HL-60 (cell line): ENCODE measurements at regions not wholly inside any gene's neighbourhood (a gene's known extent, or its start where the extent isn't known, plus 50 kb on each side); places are given as distances from the start of the nearest gene placed in this dataset.
"Not testable (repeated sequence)": the region's sequence is repeated elsewhere in the genome, so short reads cannot be mapped to it uniquely, and the experiment has no call there.

Experiments
- DNase-seq, 2 experiments: peaks; one replicate each; pipeline ENCODE4 v3.0.0-alpha.2; 2010 to 2020; ENCODE audit warnings: low read depth in 1 of 2, low spot score in 1 of 2
- H3K27ac ChIP-seq: fragments of 250-450 bp; sonication (Bioruptor Pico); replicated peaks from 2 replicates; pipeline ENCODE4 v1.5.1; 2020; ENCODE audit warnings: mild to moderate bottlenecking, moderate library complexity
- H3K27me3 ChIP-seq: fragments of 250-450 bp; sonication (Bioruptor Pico); 2 replicates; pipeline ENCODE4 v1.5.1; 2021; ENCODE audit warnings: mild to moderate bottlenecking, moderate library complexity; ENCODE audit not compliant: insufficient read depth, poor library complexity, severe bottlenecking
- H3K4me3 ChIP-seq: replicated peaks from 2 replicates; pipeline ENCODE4 v1.5.1; 2011; ENCODE audit warnings: mild to moderate bottlenecking, control low read depth, low read length; ENCODE audit not compliant: insufficient read depth
- GABPA ChIP-seq: IDR thresholded peaks from 2 replicates; pipeline ENCODE4 v1.6.1; 2012; ENCODE audit warnings: low read depth
- POLR2AphosphoS5 ChIP-seq: IDR thresholded peaks from 2 replicates; pipeline ENCODE4 v1.6.1; 2012; ENCODE audit warnings: low read depth
- SPI1 ChIP-seq: IDR thresholded peaks from 2 replicates; pipeline ENCODE4 v1.6.1; 2012; ENCODE audit warnings: low read depth, mild to moderate bottlenecking, borderline replicate concordance
- TF ChIP-seq, protein P1 (sequence below): IDR thresholded peaks from 2 replicates; pipeline ENCODE4 v1.6.1; 2012; ENCODE audit warnings: low read depth; ENCODE audit not compliant: insufficient replicate concordance
- TF ChIP-seq, protein P2 (sequence below): IDR thresholded peaks from one replicate; pipeline ENCODE4 v1.5.1; 2011; ENCODE audit warnings: low read length, control low read depth, inconsistent platforms; ENCODE audit not compliant: insufficient read depth

DNA sequence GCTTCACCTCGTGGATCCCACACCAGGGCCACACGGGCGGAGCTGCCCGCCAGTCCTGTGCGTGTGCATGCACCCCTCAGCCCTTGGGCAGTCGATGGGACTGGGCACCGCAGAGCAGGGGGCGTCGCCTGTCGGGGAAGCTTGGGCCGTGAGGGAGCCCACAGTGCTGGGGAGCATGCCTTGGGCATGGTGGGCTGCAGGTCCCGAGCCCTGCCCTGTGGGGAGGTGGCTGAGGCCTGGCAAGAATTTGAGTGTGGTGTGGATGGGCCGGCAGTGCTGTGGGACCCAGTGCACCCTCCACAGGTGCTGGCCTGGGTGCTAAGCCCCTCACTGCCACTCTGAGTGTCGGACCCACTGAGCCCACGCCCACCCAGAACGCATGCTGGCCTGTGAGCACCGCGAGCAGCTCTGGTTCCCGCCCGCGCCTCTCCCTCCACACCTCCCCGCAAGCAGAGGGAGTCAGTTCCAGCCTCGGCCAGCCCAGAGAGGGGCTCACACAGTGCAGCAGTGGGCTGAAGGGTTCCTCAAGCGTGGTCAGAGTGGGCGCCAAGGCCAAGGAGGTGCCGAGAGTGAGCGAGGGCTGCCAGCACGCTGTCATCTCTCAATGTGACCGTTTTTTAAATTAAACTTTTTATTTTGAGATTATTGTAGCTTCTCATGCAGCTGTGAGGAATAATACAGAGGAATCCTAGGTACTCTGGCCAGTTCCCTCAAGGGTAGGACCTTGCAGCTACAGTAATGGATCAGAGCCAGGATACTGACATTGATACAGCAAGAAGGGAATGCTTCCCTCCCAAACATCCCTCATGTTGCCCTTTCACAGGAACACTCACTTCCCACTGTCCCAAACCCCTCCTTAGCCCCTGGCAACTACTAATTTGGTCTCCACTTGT lies 127.7 kb downstream of the CRYBB2 start:
- no peak for DNase-seq
- no peak overlapping the region for H3K4me3 ChIP-seq
- TF ChIP-seq, protein P1, sequence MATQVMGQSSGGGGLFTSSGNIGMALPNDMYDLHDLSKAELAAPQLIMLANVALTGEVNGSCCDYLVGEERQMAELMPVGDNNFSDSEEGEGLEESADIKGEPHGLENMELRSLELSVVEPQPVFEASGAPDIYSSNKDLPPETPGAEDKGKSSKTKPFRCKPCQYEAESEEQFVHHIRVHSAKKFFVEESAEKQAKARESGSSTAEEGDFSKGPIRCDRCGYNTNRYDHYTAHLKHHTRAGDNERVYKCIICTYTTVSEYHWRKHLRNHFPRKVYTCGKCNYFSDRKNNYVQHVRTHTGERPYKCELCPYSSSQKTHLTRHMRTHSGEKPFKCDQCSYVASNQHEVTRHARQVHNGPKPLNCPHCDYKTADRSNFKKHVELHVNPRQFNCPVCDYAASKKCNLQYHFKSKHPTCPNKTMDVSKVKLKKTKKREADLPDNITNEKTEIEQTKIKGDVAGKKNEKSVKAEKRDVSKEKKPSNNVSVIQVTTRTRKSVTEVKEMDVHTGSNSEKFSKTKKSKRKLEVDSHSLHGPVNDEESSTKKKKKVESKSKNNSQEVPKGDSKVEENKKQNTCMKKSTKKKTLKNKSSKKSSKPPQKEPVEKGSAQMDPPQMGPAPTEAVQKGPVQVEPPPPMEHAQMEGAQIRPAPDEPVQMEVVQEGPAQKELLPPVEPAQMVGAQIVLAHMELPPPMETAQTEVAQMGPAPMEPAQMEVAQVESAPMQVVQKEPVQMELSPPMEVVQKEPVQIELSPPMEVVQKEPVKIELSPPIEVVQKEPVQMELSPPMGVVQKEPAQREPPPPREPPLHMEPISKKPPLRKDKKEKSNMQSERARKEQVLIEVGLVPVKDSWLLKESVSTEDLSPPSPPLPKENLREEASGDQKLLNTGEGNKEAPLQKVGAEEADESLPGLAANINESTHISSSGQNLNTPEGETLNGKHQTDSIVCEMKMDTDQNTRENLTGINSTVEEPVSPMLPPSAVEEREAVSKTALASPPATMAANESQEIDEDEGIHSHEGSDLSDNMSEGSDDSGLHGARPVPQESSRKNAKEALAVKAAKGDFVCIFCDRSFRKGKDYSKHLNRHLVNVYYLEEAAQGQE, result no peak
- TF ChIP-seq SPI1 (no peak), POLR2AphosphoS5 (no peak), GABPA (no peak)
- TF ChIP-seq, protein P2, sequence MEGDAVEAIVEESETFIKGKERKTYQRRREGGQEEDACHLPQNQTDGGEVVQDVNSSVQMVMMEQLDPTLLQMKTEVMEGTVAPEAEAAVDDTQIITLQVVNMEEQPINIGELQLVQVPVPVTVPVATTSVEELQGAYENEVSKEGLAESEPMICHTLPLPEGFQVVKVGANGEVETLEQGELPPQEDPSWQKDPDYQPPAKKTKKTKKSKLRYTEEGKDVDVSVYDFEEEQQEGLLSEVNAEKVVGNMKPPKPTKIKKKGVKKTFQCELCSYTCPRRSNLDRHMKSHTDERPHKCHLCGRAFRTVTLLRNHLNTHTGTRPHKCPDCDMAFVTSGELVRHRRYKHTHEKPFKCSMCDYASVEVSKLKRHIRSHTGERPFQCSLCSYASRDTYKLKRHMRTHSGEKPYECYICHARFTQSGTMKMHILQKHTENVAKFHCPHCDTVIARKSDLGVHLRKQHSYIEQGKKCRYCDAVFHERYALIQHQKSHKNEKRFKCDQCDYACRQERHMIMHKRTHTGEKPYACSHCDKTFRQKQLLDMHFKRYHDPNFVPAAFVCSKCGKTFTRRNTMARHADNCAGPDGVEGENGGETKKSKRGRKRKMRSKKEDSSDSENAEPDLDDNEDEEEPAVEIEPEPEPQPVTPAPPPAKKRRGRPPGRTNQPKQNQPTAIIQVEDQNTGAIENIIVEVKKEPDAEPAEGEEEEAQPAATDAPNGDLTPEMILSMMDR, result no peak

DNA sequence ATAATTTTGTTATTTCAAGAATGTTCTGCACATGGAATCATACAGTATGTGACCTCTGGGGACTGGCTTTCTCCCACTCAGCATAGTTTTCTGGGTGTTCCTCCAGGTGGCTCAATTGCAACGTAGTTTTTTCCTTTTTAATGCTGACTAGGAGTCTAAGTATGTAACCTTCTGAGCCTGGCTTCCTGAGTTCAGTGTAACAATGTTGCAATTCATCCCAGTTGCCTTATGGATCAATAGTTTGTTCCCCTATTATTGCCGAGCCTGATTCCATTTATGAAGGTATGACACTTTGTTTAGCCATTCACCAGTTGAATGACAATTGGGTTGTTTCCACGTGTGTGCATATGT lies 128.3 kb downstream of the CRYBB2 start:
- Histone ChIP-seq H3K4me3 (no peak overlapping the region), H3K27ac (no peak overlapping the region), H3K27me3 (no peaks in the 10 kb centered on the region)
- DNase-seq, result no peak
- no peak for TF ChIP-seq SPI1
- TF ChIP-seq POLR2AphosphoS5, result no peak
- TF ChIP-seq, protein P2, result no peak
- no peak for TF ChIP-seq GABPA
- TF ChIP-seq, protein P1, result no peak

More for the DNA sequence above, 127.7 kb downstream of the CRYBB2 start:
- Histone ChIP-seq H3K27me3 (no peaks in the 10 kb centered on the region), H3K27ac (no peak overlapping the region)

DNA sequence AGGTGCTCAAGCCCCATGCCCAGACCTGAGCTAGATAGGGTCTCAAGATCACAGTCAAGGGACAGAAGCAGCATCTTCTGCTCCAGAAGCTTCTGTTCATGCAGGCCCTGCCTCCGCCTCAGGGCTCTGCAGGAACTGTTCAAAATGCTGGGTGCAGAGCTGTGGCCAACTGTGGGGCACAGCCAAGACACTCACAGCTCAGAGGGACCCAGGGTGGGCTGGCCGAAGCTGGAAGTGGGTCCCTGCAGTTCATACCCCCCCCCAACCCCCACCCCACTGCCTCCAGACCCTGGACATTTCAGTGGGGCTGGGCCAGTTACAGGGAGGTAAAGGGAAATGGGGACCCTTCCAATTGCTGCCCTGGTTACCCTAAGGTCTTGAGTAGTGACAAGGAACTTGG lies 129.0 kb downstream of the CRYBB2 start:
- TF ChIP-seq GABPA, result no peak
- Histone ChIP-seq H3K27ac (no peak overlapping the region), H3K27me3 (no peaks in the 10 kb centered on the region), H3K4me3 (no peak overlapping the region)
- no peak for DNase-seq

DNA sequence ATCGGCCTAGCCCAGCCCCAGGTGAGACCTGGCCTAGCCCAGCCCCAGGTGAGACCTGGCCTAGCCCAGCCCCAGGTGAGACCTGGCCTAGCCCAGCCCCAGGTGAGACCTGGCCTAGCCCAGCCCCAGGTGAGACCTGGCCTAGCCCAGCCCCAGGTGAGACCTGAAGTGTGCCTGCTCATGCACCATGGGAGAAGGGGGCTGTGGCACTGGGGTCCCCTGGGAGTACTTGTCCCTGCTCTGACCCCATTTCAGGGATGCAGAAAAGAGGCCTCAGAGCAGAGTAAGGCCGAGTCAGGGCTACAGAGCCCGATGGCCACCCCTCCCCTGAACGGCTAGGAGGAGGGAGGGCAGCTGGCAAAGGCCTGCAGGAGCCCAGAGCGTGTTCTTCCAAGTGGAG lies 129.6 kb downstream of the CRYBB2 start:
- not testable (repeated sequence) for DNase-seq, H3K4me3 ChIP-seq, H3K27me3 ChIP-seq, H3K27ac ChIP-seq
- peak; percentile 20; the same call in 1 of the 2 replicates for TF ChIP-seq POLR2AphosphoS5

DNA sequence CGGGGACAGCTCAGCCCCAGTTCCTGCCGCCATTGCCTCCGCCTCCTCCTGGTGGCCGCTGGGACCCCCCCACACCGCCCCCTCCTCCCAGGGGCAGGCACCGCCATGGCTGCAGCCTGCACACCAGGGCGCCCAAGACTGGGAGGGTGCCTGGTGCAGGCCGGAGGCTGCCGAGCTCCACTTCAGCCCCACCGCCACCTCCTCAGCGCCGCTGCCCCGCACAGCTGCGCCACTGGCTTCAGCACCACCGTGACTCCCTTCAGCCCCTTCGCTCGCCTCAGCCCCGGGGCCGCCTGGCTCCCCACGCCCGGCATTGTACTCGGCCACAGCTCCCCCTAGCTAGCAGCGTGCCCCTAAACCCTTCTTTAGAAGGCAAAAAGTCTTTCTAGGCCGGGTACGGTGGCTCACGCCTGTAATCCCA lies 131.1 kb downstream of the CRYBB2 start:
- TF ChIP-seq, protein P2, result no peak
- TF ChIP-seq SPI1, result no peak
- no peak for TF ChIP-seq POLR2AphosphoS5
- no peak for TF ChIP-seq GABPA
- TF ChIP-seq, protein P1, result no peak
- no peak for DNase-seq

More for the DNA sequence above, 131.1 kb downstream of the CRYBB2 start:
- Histone ChIP-seq H3K4me3 (no peak overlapping the region), H3K27ac (no peak overlapping the region), H3K27me3 (no peaks in the 10 kb centered on the region)
